Stimulated activated CD4-positive, alpha-beta T cell treated with anti-CD3 and anti-CD28 coated beads, TNF-alpha, amount 100 ng/mL, for 24 hours (primary cell): ENCODE measurements at regions not wholly inside any gene's neighbourhood (a gene's known extent, or its start where the extent isn't known, plus 50 kb on each side); places are given as distances from the start of the nearest gene placed in this dataset.

Experiments used
- DNase-seq, 3 experiments: peaks; one replicate each; pipeline ENCODE4 v3.0.0-alpha.2; 2020; ENCODE audit warnings: low read depth in 3 of 3

DNA sequence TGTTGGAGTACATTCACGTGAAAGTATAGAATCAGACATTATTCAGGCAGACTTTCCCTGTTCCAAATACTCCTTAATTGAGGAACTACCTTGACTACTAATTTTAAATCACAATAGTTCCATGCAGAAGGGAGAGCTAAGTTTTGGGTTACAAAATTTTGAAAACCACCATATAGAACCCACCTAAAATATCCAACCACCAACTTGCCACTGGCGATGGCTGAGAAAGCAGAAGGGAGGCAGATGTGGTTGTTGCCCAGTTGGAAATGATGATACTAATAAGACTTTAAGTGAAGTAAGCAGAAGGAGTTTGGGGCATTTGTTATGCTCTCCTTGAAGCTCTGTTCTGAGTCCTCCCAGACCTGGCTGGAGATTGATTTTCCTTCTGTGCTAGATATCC lies 190.7 kb downstream of the HLX start:
- DNase-seq = no peak

DNA sequence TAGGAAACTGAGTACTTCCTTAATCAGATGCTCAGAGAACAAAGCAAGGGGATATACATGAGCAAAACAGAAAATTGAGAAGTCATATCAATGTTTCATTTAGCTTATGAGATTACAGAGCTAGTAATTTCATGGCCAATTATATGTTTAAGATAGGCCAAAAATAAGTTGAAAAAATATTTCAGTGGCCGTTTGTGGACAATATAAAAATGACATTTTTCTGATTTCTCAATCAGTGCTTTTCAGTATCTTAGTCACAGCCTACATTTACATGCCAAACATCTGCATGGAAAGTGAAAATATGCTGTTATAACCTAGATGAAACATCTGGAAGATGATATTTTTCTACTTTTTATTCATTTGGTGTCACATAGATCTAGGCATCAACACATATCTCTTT lies 192.5 kb downstream of the HLX start:
- no peak for DNase-seq

DNA sequence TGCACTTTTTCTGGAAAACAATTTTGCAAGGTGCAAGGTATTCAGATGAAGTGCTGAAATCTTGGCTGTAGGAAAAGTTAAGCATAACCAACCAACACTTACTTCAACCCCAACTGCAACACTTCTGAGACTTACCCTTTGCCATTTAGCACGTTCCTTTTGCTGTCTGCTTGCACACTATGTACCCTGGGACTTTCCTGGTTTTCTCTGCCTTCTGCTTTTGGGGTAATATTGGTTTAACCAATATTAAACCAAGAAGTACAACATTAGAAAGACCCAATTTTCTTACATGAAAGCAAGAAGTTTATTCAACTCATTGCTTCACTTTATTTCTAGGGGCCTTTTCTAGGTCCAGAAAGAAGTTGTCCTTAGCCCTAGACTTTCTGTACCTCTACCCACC lies 193.0 kb downstream of the HLX start:
- no peak for DNase-seq

DNA sequence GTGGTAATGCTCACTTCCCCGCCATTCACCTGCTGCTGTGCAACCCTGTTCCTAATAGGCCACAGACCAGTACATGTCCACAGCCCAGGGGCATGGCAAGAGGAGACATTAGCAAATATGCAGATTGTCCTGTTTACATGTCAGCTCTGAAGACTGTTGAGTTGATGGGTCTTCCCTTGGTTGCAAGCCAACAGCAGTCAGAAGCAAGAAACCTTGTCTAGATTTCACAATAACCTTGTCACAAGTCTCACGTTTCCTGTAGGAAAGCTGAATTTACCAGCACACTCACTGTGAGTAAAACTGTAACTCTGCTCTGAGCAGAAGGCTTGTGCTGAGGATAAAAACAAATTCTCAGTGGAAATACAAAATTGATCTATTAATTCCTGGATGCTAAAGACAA lies 195.1 kb downstream of the HLX start:
- no peak for DNase-seq

DNA sequence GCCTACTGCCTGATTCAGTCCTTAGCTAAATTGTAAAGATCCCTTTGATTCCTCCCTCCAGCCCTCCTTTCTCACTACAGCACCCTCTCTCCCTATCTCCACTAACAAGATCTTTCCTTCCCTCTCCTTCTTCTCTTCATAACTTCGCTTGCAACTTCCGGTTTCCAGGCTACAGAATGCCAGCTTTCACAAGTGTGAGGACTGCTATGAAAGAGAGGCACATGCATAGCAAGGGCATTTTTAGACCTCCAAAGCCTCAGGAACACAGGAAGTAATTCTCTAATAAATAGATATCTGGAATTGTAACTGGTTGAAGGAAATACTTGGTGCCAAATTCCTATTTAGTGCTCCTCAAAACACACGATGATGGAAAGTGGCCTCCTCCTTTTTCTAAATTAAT lies 196.7 kb downstream of the HLX start:
- no peak for DNase-seq

DNA sequence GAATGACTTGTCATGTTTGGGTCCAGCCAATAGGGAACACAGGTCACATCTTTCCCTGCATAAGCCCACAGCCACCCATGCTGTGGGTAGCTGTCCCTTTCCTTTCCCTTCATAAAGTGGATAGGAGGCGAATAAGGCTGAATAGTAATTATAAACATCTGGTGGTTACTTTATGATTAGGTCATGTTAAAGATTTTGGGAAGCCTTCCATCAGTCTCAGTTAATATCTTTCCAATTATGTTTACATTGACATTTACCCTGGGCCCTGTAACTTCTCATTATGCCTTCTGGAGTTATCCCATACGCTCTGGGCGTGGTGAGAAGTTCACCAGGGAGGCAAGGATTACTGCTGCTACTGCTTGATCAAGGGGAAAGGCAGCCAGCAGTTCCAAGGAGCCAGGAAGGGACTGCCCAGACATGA lies 197.2 kb downstream of the HLX start:
- no peak for DNase-seq

DNA sequence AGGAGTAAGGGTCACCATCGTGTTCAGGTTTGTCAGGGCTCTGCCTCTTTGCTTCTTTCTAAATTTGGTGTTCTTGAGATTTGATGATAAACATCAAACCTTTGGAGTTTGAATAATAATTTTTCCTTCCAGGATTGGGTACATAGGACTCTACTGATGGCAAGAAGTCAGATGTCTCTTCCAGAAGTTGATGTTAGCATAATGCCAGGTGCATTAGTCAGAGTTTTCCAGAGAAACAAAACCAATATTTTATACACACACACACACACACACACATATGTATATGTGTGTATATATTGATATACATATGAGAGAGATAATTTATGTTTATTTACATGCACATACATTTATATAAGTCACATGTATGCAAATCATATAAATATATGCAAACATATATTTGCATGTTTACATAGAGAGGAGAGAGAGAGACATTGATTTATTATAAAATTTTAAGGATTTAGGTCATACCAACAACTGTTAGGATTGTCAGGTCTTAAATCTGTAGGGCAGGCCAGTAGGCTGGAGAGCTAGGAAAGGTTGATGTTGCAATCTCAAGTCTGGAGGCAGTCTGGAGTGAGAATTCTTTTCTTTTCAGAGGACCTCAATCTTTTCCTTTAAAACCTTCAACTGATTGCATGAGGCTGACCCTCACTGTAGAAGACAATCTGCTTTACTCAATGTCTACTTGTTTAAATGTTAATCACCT lies 199.2 kb downstream of the HLX start:
- no peak for DNase-seq

DNA sequence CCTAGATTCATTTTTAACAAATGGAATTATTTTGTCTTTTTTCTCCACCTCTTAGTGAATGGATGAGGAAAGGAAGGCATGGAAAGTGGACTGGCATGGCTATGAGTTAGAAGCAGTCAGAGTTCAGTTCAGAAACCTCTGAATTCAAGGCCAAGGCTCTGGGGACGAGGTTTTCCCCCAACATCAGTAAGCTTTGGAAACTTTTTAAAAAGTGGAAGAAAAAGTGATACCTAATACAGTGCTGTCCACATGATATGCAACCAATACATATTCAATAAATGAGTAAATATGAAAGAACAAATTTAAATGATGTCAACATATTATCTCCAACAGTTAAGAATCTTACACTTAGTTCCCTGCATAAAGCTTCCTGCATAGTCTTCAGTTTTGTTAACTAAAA lies 204.7 kb downstream of the HLX start:
- no peak for DNase-seq

DNA sequence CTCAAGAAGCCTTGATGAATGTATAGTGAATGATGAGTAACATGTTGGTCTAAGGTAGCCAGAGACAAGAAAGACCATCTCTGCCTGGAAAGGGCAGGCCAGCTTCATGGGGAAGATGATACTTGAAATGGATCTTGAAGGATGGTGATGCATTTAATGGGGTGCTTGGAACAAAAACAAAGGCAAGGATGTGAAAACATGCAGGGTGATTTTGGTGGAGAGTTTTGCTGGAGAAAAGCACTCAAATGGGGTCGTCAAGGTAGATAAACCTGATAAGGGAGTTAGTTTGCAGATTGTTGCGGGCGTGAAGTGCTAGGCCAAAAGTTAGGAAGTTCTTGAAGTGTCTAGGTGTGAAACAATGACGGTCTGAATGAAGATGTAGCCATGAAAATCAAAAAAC lies 205.4 kb downstream of the HLX start:
- DNase-seq = no peak

DNA sequence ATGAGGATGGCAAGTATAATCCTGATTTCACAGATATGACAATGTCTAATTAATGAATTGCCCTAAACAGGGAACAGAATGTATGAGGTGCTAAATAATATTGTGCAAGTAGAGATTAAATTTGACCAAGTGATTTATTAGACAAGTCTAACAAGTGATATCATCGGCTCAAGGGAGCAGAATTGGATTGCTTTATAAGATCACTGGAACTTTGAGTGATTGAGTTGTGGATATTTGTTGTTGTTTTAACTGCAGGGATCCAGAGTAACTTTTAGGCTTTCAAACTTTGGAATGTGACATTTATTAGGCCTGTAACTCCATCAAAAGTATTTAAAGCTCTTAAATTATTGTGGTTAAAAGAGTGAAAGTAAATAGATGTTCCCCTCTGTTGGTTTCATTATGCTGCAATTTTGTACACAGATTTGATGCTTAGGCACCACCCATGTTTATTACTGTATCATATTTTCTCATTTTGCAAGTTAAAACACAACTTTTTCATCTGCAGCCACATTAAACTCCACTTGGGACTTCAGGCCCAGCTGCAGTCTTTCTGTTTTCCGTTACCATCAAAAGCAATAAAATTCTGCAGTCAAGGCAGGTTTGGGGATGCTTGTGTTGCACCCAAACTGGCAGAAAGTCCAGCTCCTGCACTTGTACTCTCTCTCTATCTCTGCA lies 206.6 kb downstream of the HLX start:
- DNase-seq = no peak

DNA sequence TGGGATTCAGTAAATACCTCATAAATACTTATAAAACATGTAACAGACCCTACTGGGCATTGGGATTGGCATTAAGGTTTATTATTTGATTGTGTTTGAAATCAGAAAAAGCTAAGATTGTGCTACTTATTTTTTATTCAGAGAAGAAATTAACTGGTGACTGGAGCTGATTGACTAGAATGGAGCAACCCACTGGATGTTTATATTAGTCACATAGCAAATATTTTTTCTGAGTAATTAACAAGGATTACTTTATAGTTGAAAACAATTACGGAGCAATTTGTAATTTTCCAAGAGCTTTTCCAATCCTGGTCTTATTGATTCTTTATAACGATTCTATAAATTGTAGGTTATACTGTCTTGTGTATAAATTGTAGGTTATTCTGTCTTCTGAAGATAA lies 208.7 kb downstream of the HLX start:
- no peak for DNase-seq

DNA sequence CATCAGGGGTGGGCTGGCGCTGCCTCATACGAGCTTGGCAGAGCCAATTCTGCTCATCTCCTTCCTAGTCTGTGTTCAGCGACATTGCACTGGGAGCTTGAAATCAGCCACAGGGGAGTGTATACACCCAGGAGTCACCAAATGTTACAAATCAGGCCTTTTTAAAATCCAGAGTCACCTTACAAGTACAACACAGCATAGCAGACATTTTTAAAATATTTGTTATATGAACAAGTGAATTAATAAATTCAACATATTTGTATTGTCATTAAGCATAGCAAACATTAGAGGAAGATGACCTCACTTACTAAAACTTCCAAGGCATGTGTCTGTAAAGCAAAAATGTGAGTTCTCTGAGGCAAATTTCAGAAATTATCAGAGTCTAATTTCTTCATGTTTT lies 210.0 kb downstream of the HLX start:
- no peak for DNase-seq

DNA sequence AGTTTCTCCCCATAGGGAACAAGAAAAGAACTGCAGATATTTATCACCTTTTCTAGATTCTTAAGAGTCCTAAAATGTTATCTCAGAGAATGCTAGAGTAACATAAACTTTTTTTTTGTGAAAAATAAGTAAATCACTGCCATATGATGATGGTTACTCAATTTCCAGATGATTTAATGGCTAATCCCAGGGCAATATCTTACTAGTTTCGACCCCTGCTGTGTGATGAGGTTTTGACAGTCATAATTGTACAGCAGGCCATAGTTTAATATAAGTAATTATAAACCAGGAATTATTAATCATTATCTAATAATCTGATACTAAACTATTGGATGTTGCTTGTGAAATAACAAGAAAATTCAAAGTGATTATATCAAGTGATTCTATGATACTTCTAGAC lies 210.6 kb downstream of the HLX start:
- DNase-seq = no peak

DNA sequence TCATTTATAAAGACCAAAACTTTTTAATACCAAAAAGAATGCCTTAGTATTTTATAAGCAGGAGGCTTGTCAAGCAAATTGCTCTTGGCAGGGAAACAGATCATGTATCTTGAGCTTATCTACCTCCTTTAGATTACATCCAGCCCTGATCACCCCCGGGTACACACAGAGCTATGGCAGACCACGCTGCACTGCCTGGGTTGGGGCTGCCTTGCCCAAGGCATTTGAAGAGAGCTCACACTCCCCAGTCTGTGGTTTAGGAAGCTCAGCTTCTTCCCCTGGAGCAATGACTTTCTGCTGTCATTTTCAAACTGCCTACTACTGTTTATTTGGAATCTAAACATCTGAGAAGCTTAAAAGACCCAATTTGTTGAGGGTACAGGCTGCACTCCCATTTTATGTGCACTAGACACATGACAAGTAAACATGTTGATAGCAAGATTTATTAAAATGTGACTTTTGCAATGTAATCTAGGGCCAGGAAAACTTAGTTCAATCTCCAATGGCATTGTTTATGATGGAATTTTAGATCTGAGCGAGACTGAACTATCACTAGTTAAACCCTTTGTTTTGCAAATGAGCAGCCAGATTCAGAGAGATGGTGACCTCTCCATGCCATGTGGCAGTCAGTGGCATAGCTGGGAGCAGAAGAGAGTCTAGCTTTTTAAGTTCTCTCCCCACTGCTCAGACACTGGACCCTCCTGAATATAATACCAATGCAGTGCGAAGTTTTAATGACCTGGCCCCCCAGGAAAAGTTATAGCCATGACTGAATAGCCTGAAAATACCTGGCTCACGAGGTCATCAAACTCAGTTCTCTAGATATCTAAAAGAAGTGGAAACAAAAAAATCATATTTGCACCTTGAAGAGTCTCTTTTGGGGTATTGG lies 214.9 kb downstream of the HLX start:
- no peak for DNase-seq

DNA sequence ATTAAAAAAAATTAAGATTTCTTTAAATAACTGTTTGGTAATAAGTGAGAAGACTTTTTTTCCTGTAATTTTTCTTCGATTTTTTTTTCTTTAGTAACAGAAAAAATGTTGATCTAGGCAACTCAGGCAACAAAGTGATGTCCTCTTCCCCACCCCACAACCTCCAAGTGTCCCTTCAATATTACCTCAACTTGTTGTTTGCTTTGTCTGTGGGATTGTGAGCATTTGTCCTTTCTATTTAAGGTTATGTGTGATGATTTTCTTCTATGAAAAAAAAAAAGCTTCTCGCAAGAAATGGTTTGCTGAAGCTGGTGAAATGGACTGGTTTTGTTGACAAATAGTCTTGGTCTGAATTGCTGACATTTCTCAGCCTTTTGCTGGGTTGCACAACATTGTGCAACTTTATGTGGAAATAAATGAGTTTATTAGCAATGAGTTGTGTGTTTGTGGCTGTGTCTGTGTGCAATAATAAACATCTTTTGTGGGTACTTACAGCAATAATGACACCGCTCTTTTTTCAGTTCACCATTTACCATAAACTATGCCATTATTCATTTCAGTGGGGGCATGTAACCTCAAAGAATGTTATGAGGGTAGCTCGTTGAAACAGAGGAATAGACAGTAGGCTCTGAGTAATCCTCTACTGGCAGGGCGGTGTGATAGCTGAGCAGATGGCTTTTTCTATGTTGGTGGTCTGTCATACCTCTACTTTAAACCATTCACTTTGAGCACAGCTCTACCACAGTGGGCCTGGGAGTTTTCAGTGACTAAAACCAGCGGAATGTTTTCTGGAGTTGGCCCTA lies 218.4 kb downstream of the HLX start:
- DNase-seq = no peak

DNA sequence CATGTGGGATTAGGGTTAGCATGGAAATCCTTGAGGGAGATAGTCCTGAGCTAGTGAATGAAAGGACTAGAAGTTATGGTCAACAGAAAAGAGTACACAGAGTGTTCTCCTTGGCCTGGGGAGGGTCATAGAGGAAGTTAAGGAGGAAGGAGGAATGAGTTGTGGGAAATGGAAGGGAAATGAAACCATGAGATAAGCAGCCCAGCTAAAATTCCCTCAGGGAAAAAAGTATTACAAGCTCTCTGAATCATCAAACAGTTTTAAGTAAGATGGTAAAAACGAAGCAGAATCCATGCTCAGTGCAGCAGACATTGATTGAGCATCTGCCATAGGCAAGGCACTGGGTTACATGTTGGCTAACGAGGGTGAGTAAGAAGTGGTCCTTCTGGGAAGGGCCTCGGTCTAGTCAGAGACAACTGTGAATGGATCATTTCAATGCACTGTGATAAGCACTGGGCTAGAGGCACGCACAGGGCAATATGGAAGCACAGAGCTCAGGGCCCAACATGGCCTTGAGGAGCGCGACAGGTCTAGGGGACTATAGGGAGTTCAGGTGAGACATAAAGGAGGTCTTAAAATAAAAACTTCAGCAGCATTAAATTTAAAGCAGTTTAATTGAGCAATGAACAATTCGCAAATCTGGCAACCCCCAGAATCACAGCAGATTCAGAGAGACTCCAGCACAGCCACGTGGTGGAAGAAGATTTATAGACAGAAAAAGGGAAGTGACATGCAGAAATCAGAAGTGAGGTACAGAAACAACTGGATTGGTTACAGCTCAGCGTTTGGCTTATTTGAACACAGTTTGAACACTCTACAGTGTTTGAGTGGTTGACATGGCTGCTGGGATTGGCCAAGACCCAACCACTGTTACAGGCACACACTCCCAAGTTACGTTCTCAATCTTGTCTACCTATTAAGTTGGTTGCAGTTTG lies 219.5 kb downstream of the HLX start:
- DNase-seq = no peak

DNA sequence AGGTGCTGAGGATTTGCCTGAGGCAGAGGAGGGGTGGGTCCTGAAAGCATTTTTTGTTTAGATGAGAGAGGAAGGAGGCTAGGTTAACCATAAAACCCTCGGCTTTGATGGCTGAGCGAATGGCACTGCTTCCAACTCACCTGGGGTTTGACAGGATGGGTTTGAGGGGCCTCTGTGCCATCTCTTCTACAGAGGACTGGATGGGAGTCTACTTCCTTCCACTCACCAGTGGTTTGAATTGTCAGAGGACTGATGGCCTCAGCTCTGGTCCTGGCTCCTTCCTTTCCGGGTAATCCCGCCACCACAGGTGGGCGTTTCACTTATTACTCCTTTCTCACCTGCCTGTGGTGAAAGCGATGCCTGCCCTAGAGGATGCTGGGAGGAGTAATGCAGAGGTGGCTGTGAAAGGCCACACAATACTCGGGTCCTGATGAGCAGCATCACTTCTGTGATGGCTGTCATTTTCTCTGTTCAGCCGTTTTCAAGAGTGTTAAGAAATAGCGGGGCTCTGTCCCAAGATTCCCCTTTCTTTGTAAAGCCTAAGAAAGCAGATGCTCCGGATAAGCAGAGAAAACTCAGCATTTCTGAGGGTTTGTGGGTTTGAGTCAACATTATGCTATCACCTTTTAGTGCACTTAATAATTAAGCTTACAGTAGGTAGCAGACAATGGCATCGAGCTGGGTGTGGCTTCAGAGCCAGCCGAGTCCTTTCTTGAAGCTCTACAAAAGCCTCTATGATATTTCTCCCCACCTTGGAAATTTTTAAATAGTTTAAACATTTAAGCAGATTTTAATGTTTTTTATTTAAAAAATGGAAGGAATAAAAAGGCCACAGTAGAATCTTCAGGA lies 220.7 kb downstream of the HLX start:
- DNase-seq = no peak

DNA sequence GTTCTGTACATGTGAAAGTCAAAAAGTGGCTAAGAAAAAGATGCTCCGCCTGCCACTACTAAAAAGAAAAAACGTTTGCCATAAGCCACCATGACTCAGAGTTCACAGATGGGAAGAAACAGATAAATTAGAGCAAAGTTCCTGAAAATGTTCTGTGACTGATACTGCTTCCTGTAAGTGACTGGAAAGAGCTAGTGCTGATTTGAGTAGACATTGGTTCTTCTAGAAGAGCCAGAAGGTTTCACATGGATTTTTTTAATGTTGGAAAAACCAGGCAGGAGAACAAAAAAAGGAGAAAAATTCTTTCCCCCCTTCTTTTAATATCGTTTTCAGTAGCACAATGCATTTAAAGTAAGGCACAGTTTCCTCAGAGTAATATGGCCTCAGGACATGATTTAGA lies 221.4 kb downstream of the HLX start:
- DNase-seq = no peak

DNA sequence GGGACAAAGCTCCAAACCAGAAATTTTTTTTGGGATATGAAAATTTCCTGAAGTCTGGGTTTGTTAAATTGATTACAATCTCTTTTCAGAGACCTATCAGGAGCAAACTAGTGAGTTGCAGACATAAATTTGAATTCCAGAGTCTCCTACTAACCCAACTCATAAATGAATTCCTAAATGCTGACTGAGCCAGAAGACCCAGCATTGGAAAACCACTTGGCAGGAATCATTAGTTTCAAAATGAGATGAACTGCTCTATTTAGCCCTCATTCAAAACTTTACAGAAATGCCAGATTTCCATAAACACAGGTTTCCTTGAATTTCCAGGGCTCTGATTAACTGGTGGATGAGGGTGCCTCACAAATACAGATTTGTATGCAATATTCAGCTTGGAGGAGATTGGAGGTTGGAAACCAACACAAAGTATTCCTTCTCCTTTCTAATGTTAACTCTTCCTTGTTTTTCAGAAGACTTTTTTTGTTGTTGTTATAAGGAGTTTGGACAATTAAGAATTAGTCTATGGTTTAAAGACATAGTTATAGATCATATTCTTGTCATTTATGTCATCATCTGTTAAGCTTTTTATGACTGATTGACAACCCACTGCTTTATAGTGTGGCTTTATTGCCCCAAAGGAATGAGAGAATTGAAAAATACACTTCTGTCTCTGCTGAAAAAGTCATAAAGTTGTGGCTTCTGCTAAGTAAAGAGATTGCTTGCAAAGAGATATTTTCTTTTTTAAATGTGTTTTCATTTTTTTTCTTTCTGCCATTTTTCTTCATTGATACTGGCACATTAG lies 222.8 kb downstream of the HLX start:
- DNase-seq = no peak
